ENCODE measurements at regions not wholly inside any gene's neighbourhood (a gene's known extent, or its start where the extent isn't known, plus 50 kb on each side); places are given as distances from the start of the nearest gene placed in this dataset.

GRCh38 chr12:84641940-84642545, 270.6 kb downstream of the SLC6A15 start:
- no peak overlapping the region for H3K4me2 ChIP-seq
- DNase-seq (ENCODE audit: low spot score), result no peak
- no peaks in the 10 kb centered on the region for H3K4me1 ChIP-seq
- no peaks in the 10 kb centered on the region for H4K20me1 ChIP-seq (ENCODE audit: low read depth)
- H3K79me2 ChIP-seq (ENCODE audit: low read depth), result no peaks in the 10 kb centered on the region
- Mint-ChIP-seq H3K9me3 (no peaks in the 10 kb centered on the region), H3K4me1 (peaks cover 8% of the 10 kb centered on the region), H3K36me3 (no peaks in the 10 kb centered on the region), H3K27me3 (ENCODE audit: insufficient read depth, low read depth) (no peaks in the 10 kb centered on the region), H3K4me3 (no peak overlapping the region), H3K27ac (no peak overlapping the region)
- TF ChIP-seq CTCF (IDR thresholded peaks at IDR 0.05), result no peak
- no peak for TF ChIP-seq EZH2 (IDR thresholded peaks at IDR 0.05)
- TF ChIP-seq EZH2phosphoT487 (IDR thresholded peaks at IDR 0.05), result no peak
- no peaks in the 10 kb centered on the region for H3K36me3 ChIP-seq
- H3K4me3 ChIP-seq, result no peak overlapping the region
- no peaks in the 10 kb centered on the region for H3K9me3 ChIP-seq (ENCODE audit: low read depth)
- no peaks in the 10 kb centered on the region for H3F3A ChIP-seq (ENCODE audit: low read depth)
- no peaks in the 10 kb centered on the region for H3K27me3 ChIP-seq
- H3K9ac ChIP-seq, result no peak overlapping the region
- no peak overlapping the region for H2AFZ ChIP-seq (replicated peaks)
- H3K27ac ChIP-seq, result no peak overlapping the region

DNA sequence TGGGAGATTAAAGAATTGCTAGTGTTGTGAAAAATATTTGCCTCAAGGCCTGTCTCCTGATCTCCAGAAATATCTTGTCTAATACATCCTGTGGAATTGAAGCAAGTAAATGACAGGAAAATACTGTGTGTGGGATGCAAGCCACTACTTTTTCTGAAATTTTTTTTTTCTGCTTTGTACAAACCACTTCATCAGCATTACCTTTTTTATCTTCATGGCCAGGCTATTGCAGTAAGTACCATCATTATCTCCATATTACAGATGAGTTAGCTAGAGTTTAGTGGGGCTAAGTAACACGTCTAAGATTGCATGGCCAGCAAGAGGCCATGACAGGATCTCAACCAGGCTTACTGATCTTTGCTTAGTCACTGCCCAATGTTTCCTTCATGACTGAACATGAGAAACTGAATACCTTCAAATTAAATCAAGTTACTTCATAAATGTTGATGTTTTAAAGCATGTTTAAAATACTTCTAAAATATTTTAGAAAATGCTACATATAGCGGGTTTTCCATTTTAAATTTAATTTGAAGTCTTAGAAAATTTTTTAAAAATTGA, 273.7 kb downstream of the SLC6A15 start:
- no peaks in the 10 kb centered on the region for H3K36me3 Mint-ChIP-seq
- H3K4me1 ChIP-seq, result no peaks in the 10 kb centered on the region
- no peak for TF ChIP-seq CTCF (IDR thresholded peaks at IDR 0.05)
- no peak for TF ChIP-seq EZH2 (IDR thresholded peaks at IDR 0.05)
- TF ChIP-seq EZH2phosphoT487 (IDR thresholded peaks at IDR 0.05), result no peak
- DNase-seq (ENCODE audit: low spot score), result no peak
- no peak overlapping the region for H3K27ac Mint-ChIP-seq
- no peaks in the 10 kb centered on the region for H4K20me1 ChIP-seq (ENCODE audit: low read depth)
- H3K4me2 ChIP-seq, result no peak overlapping the region
- peaks cover 8% of the 10 kb centered on the region for H3K4me1 Mint-ChIP-seq
- no peaks in the 10 kb centered on the region for H3K27me3 ChIP-seq
- no peak overlapping the region for H3K9ac ChIP-seq
- H3K27ac ChIP-seq, result no peak overlapping the region
- H3K27me3 Mint-ChIP-seq (ENCODE audit: insufficient read depth, low read depth), result peaks cover 4% of the 10 kb centered on the region
- H3K4me3 Mint-ChIP-seq, result no peak overlapping the region
- no peaks in the 10 kb centered on the region for H3K9me3 ChIP-seq (ENCODE audit: low read depth)
- H3K36me3 ChIP-seq, result no peaks in the 10 kb centered on the region
- no peak overlapping the region for H3K4me3 ChIP-seq
- H3K9me3 Mint-ChIP-seq, result no peaks in the 10 kb centered on the region
- no peaks in the 10 kb centered on the region for H3F3A ChIP-seq (ENCODE audit: low read depth)
- no peaks in the 10 kb centered on the region for H3K79me2 ChIP-seq (ENCODE audit: low read depth)
- no peak overlapping the region for H2AFZ ChIP-seq (replicated peaks)

- Mint-ChIP-seq H3K4me3 (no peak overlapping the region), H3K9me3 (no peaks in the 10 kb centered on the region), H3K4me1 (peaks cover 8% of the 10 kb centered on the region), H3K36me3 (no peaks in the 10 kb centered on the region), H3K27me3 (ENCODE audit: insufficient read depth, low read depth) (peaks cover 4% of the 10 kb centered on the region), H3K27ac (no peak overlapping the region)
- Histone ChIP-seq H3K4me2 (no peak overlapping the region), H3K4me1 (no peaks in the 10 kb centered on the region), H3K36me3 (no peaks in the 10 kb centered on the region), H2AFZ (replicated peaks) (peak overlapping the region; percentile 67), H3K27me3 (no peaks in the 10 kb centered on the region), H3K9ac (no peak overlapping the region), H3K27ac (no peak overlapping the region), H3K4me3 (no peak overlapping the region), H3K79me2 (ENCODE audit: low read depth) (no peaks in the 10 kb centered on the region), H3F3A (ENCODE audit: low read depth) (no peaks in the 10 kb centered on the region), H3K9me3 (ENCODE audit: low read depth) (no peaks in the 10 kb centered on the region), H4K20me1 (ENCODE audit: low read depth) (no peaks in the 10 kb centered on the region)
- TF ChIP-seq EZH2phosphoT487 (IDR thresholded peaks at IDR 0.05) (no peak), CTCF (IDR thresholded peaks at IDR 0.05) (no peak)
- no peak for DNase-seq (ENCODE audit: low spot score)
Measured at GRCh38 chr12:84637926-84638325, 274.7 kb downstream of the SLC6A15 start.

All from neural progenitor cell (in vitro differentiated cells).